WI38 (cell line): ENCODE measurements at regions not wholly inside any gene's neighbourhood (a gene's known extent, or its start where the extent isn't known, plus 50 kb on each side); places are given as distances from the start of the nearest gene placed in this dataset.
"Not testable (repeated sequence)": the region's sequence is repeated elsewhere in the genome, so short reads cannot be mapped to it uniquely, and the experiment has no call there.

Source experiments
- H3K4me3 ChIP-seq: 2 replicates; pipeline ENCODE4 v1.5.1; 2011; ENCODE audit warnings: low read depth, mild to moderate bottlenecking, control low read depth, low read length
- TF ChIP-seq, protein P1 (sequence below): IDR thresholded peaks from 2 replicates; pipeline ENCODE4 v1.5.1; 2012; ENCODE audit warnings: low read depth, mild to moderate bottlenecking, control low read depth, low read length

DNA sequence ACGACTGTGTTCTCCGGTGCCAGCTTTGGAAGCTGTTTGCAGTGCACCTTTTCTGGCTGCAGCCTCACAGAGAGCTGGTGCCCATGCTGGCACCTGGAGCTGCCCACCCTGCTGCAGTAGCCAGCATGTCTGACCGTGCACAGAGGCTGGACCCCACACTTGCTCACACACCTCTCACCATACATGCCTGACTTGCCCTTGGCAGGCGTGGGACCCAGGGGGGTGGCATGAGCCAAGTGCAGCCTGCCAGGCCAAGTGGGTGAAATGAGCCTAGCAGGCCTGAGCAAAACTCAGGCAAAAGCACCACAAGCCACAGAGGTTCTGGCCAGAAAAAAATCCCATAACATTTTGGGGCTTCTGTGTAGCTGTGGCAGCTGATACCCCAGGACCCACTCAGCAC, 258.8 kb downstream of the XPNPEP1 start:
- TF ChIP-seq, protein P1, sequence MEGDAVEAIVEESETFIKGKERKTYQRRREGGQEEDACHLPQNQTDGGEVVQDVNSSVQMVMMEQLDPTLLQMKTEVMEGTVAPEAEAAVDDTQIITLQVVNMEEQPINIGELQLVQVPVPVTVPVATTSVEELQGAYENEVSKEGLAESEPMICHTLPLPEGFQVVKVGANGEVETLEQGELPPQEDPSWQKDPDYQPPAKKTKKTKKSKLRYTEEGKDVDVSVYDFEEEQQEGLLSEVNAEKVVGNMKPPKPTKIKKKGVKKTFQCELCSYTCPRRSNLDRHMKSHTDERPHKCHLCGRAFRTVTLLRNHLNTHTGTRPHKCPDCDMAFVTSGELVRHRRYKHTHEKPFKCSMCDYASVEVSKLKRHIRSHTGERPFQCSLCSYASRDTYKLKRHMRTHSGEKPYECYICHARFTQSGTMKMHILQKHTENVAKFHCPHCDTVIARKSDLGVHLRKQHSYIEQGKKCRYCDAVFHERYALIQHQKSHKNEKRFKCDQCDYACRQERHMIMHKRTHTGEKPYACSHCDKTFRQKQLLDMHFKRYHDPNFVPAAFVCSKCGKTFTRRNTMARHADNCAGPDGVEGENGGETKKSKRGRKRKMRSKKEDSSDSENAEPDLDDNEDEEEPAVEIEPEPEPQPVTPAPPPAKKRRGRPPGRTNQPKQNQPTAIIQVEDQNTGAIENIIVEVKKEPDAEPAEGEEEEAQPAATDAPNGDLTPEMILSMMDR, result no peak
- H3K4me3 ChIP-seq, result no peak overlapping the region

DNA sequence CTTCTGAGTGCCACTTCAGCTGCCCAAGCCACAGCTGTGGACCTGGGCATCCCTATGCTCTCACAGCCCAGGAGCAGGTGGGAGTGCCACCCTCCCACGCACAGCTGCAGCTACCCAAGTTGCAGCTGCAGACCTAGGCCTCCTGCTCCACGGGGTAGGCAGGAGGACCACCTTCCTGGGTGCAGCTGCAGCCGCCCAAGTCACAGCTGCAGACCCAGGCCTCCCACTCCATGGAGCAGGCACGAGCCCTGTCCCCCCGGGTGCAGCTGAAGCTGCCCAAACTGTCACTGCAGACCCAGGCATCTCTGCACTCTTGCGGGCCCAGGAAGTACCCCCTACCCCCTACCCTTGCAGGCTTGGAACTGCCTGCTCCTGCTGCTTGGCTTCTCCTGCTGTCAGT, 260.2 kb downstream of the XPNPEP1 start:
- TF ChIP-seq, protein P1, result no peak
- no peak overlapping the region for H3K4me3 ChIP-seq

DNA sequence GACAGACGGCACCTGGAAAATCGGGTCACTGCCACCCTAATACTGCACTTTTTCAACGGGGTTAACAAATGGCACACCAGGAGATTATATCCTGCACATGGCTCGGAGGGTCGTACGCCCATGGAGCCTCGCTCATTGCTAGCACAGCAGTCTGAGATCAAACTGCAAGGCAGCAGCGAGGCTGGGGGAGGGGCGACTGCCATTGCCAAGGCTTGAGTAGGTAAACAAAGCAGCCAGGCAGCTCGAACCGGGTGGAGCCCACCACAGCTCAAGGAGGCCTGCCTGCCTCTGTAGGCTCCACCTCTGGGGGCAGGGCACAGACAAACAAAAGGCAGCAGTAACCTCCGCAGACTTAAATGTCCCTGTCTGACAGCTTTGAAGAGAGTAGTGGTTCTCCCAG, 270.7 kb downstream of the XPNPEP1 start:
- H3K4me3 ChIP-seq, result not testable (repeated sequence)

DNA sequence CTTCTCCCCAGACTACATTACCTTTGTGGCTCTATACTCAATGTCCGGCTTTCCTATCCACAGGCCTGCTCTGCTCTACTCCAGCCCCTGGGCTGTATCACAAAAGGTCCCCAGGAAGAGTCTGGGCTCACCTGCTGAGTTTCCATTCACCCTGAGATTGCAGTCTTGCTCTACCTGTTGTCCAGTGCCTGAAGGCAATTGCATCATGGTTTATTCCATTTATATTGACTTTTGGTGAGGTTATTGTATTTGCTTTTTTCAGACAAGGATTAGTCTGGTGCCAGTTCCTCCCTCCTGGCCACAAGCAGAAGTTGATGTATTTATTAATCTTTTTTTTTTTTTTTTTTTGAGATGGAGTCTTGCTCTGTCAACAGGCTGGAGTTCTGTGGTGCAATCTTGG, 273.1 kb downstream of the XPNPEP1 start:
- no peak overlapping the region for H3K4me3 ChIP-seq
- TF ChIP-seq, protein P1, result no peak

DNA sequence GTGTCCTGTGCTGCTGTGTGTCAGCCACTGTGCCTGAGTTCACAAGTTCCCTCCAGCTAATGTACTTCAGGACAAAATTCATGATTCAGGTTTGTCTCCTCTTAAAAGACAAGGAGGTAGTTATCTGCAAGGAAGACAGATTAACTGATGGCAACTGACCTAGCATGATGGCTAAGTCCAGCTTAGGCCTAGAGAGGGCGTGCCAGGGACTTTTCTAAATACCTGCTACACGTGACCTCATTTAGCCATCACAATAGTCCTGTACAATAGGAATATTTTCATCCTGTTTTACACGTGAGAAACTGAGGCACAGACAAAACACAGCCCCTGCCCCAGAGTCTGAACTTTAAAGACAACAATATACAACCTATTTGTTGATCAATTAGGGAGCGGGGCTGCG, 275.7 kb downstream of the XPNPEP1 start:
- TF ChIP-seq, protein P1, result no peak
- H3K4me3 ChIP-seq, result no peak overlapping the region

DNA sequence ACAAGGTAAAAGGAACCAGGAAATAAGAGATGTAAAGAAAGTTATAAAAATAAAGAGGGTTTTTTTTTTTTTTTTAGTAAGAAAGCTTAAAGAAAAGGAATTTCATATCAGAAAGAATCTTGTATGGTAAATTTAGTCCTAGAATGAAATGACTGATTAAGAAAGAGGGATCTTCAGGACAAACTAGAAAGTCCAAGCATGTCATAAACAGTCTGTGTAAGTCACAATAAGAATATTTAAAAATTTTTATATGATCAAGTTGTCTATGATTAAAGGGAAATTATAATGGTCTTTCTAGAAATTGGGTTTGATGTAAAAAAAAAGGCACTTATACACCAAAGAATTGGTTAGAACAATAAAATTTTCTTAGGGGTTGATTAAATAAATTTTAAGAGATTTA, 289.5 kb downstream of the XPNPEP1 start:
- no peak overlapping the region for H3K4me3 ChIP-seq
- TF ChIP-seq, protein P1, result no peak

DNA sequence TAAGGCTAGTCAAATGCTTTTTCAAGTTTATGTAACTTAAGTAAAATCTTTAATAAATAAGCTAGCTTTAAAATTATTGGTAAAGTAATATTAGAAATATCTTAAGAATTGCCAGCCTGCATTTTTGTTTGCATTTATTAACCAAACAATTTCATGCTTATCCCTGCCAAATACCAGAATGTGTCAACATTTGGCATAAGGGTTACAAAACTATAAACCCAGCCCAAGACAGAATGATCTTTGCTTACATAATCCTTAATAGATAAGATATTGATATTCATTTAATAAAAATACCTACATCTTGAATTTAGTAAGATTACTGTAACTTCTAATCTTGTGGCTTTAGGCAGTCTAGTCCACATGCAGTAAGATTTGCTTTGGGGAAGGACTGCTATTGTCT, 290.3 kb downstream of the XPNPEP1 start:
- not testable (repeated sequence) for H3K4me3 ChIP-seq

DNA sequence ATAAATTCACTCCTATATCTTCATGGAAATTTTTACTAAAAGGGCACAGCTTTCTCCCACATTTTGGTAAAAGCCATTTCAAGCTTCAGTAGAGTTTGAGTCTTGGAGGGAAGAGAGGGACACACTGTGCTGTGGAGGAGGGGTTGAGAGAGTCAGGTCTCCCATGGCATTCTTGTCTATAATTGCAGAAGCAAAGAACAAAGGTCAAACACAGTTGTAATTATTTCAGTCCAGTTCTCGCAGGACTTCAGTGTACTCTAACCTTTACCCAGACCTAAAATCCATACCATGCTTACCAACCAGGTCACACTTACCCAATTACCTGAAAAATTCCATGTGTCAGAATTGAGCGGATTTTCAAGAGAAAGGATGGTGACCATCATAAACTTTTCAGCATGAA, 298.4 kb downstream of the XPNPEP1 start:
- H3K4me3 ChIP-seq, result no peak overlapping the region
- TF ChIP-seq, protein P1, result no peak

DNA sequence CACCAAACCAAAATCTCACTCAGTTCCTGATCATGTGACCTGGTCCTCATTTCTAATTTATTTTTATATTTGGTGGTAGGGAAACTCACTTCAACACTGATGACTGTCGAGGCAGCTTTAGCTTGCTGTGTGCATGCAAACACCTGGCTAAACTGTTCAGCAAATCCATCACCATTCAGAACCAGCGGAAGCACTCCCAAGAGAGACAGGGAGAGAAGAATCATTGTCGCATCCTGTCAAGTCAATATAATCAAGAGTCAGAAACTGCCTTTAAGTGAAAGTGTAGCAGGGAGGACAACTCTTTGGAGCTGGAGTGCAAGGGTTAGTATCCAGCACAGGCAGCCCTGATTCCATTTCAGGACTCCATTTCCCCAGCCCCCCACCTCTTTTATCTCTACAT, 300.7 kb downstream of the XPNPEP1 start:
- no peak overlapping the region for H3K4me3 ChIP-seq
- TF ChIP-seq, protein P1, result no peak
